Mucosa of stomach (tissue), 1 donor: ENCODE measurements at regions not wholly inside any gene's neighbourhood (a gene's known extent, or its start where the extent isn't known, plus 50 kb on each side); places are given as distances from the start of the nearest gene placed in this dataset.
"Not testable (repeated sequence)": the region's sequence is repeated elsewhere in the genome, so short reads cannot be mapped to it uniquely, and the experiment has no call there.

Experiments used
- H3K27me3 ChIP-seq: one replicate; pipeline ENCODE4 v1.7.0; 2013; ENCODE audit warnings: mild to moderate bottlenecking, low read length; ENCODE audit not compliant: control insufficient read depth, insufficient read depth
- H3K36me3 ChIP-seq: one replicate; pipeline ENCODE4 v1.7.0; 2013; ENCODE audit warnings: low read length; ENCODE audit not compliant: control insufficient read depth, insufficient read depth
- H3K4me1 ChIP-seq: one replicate; pipeline ENCODE4 v1.7.0; 2013; ENCODE audit warnings: mild to moderate bottlenecking, low read length; ENCODE audit not compliant: control insufficient read depth, insufficient read depth
- H3K4me3 ChIP-seq: one replicate; pipeline ENCODE4 v1.7.0; 2013; ENCODE audit warnings: low read length
- H3K9ac ChIP-seq: one replicate; pipeline ENCODE4 v1.7.0; 2013; ENCODE audit warnings: mild to moderate bottlenecking, low read length, moderate library complexity
- H3K9me3 ChIP-seq: one replicate; pipeline ENCODE4 v1.7.0; 2013; ENCODE audit warnings: mild to moderate bottlenecking, low read length, moderate library complexity; ENCODE audit not compliant: control insufficient read depth
- donor health status: Pancreatic carcinoma.

DNA sequence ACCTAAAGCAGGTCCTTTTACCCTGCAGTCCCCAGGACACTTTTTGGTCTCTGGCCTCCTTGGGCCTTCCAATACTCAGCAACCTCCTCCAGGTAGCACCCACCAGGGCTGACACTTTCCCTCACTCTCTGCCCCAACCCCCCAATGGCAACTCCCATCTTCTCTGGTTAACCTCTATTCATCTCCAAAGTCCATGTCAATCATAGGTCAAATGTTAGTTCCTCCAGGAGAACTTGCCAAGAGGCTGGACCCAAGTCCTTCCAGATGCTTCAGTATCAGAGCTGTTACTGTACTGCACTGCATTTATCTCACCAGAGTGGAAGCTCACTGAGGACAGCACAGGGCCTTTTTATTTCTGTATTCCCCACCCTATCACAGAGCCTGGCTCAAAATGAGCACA is 295.0 kb upstream of the KLF14 start:
- Histone ChIP-seq H3K36me3 (no peaks in the 10 kb centered on the region), H3K9ac (no peak overlapping the region), H3K9me3 (no peaks in the 10 kb centered on the region), H3K27me3 (no peaks in the 10 kb centered on the region), H3K4me1 (no peaks in the 10 kb centered on the region), H3K4me3 (no peak overlapping the region)

DNA sequence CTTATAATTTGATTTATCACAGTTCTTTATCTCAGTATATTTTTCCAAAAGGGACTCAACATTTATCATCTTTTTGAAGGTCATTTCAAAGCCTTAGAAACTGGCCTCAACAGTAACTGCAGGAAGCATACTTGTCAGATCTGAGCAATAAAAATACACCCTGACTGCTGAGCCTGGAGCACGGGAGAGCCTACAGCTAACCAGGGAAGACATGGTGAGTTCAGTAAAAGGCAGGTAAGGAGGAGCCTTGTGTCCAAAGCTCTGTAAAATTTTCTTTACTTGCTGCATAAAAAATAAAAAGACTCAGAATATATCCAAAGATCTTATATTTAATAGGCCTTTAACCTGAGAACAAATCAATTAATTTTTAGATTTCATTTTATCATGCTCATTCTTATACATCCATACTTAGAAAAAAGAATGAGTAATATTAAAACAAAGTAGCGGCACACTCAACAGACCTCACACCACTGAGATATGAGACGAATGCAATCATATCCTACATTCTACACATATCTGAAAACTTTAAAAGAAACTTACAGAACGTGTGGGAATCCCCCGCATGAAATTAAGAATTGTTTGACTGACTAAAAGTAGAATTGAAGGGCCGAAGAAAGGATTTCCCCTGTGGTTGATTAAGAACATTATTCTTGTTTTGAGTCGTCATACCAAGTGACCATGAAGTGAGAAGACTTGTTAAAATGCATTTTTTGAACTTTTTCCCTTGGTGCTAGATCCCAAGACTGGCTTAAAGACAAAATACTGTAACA is 296.4 kb upstream of the MKLN1 start:
- Histone ChIP-seq H3K4me1 (no peaks in the 10 kb centered on the region), H3K9me3 (no peaks in the 10 kb centered on the region), H3K27me3 (no peaks in the 10 kb centered on the region), H3K4me3 (no peak overlapping the region), H3K9ac (no peak overlapping the region), H3K36me3 (no peaks in the 10 kb centered on the region)

DNA sequence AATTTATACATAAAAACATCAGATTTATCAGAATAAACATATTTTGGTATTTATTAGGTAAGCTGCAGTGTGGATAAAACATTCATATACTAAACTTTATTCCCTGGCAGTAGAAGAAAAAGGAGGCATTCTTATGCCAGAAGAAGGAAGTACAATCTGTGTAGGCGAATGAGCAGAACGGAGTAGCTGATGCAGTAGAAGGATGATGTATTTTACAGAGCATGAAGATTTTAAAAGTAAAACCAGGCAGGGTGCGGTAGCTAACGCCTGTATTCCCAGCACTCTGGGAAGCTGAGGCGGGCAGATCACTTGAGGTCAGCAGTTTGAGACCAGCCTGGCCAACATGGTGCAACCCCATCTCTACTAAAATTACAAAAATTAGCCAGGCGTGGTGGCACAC is 294.9 kb upstream of the MKLN1 start:
- H3K4me3 ChIP-seq = no peak overlapping the region
- H3K36me3 ChIP-seq = no peaks in the 10 kb centered on the region
- no peaks in the 10 kb centered on the region for H3K9me3 ChIP-seq
- no peaks in the 10 kb centered on the region for H3K27me3 ChIP-seq
- H3K4me1 ChIP-seq = no peaks in the 10 kb centered on the region
- H3K9ac ChIP-seq = no peak overlapping the region

- Histone ChIP-seq H3K9me3 (no peaks in the 10 kb centered on the region), H3K9ac (no peak overlapping the region), H3K4me1 (no peaks in the 10 kb centered on the region), H3K36me3 (no peaks in the 10 kb centered on the region), H3K4me3 (no peak overlapping the region), H3K27me3 (no peaks in the 10 kb centered on the region)
Measured at GRCh38 chr7:131034166-131034881, 293.4 kb upstream of the MKLN1 start.

DNA sequence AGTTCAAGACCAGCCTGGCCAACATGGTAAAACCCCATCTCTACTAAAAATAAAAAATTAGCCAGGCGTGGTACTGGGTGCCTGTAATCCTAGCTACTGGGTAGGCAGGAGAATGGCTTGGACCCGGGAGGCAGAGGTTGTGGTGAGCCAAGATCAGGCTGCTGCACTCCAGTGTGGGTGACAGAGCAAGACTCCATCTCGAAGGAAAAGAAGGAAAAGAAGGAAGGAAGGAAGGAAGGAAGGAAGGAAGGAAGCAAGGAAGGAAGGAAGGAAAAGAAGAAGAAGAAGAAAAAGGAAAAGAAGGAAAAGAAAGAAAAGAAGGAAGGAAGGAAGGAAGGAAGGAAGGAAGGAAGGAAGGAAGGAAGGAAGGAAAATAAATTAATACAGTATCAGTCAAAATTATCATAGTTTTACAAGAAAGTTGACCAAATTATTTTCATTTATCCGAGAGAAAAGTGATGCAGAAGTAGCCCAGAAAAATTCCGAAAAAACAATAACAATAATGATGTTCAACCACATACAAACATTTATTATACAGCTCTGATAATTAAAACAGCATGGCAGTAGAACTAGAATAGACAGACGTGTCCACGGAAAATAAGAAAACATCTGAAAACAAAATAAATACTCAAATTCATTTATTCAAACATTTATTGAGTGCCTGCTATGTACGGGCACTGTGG is 292.4 kb upstream of the MKLN1 start:
- Histone ChIP-seq H3K9ac (no peak overlapping the region), H3K4me3 (no peak overlapping the region), H3K9me3 (no peaks in the 10 kb centered on the region), H3K36me3 (no peaks in the 10 kb centered on the region), H3K27me3 (no peaks in the 10 kb centered on the region), H3K4me1 (peaks cover 4% of the 10 kb centered on the region)

DNA sequence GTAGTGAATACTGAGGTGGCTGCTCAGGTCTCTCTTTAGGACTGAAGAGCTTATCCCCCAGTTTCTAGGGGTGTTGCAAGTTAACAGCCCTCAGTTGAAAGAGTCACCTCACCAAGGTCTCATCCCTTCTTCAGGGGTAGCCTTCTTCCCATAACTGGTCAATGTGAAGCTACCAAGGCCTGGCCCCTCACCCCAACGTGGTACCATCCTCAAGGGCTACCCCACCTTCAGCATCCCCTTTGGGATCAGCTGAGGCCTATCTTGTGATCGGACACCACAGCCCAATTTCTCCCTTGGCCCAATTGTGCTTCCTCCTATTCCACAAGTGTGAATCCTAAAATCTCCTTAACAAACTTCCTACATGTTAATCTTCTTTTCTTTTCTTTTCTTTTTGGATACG is 289.5 kb upstream of the MKLN1 start:
- H3K4me1 ChIP-seq = peaks cover 4% of the 10 kb centered on the region
- H3K36me3 ChIP-seq = no peaks in the 10 kb centered on the region
- no peaks in the 10 kb centered on the region for H3K9me3 ChIP-seq
- no peak overlapping the region for H3K9ac ChIP-seq
- H3K4me3 ChIP-seq = no peak overlapping the region
- H3K27me3 ChIP-seq = no peaks in the 10 kb centered on the region

DNA sequence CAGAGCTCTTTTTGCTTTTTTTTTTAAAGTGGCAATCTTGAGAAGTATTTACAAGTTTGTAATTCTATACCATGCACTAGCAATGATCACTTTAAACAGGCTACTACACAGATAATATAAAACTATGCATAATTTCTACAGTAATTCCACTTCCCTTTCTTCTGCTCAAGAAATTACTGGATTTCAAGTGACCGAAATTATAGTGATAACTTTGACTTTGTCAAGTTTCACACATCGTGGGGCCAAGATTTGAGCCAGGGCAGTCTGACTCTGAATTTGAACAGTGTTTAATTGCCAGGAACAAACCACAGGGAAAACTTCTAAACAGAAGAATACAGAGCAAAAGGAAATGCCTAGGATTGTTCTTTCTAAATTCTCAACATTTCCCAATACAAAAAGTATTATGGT is 288.3 kb upstream of the MKLN1 start:
- Histone ChIP-seq H3K4me1 (peaks cover 4% of the 10 kb centered on the region), H3K36me3 (no peaks in the 10 kb centered on the region), H3K9me3 (no peaks in the 10 kb centered on the region), H3K4me3 (no peak overlapping the region), H3K27me3 (no peaks in the 10 kb centered on the region), H3K9ac (no peak overlapping the region)

DNA sequence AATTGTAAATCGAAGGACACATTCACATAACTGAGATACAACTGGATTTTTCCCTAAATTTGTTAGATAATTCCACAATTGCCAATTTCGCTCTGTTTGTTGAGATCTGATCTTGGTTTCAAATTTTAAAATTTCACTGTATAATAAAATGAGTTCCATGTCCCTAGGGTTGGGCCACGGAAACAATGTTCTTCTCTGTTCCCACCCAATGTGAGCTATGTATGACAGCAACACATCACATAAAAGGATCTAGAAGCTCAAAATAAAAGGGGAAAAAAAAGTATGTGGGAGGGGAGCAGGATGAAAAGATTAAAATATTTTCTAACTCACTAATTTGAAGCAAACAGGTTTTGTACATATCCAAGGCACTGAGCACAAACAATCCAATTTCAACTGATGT is 287.8 kb upstream of the MKLN1 start:
- H3K9ac ChIP-seq = no peak overlapping the region
- peaks cover 4% of the 10 kb centered on the region for H3K4me1 ChIP-seq

DNA sequence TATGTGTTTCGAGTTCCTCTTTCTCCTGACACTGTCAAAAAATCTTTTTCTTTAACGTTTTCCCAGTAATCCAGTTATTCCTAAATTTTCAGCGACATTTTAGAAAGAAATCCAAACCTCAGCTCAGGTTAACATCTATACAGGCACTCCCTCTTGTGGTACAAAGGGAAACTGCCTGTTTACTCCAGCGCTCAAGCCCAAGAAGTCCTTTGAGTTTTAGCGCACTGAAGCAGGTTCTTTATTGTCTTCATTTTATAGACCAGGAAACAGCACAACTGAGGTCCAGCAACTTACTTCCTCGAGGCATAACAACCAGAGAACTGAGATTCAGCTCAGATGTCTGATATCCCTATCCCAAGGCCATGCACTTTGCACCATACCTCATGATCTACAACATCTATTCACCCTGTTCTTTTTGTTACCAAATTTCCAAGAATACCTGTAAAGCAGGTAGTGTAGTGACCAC is 287.2 kb upstream of the MKLN1 start:
- Histone ChIP-seq H3K9ac (no peak overlapping the region), H3K27me3 (no peaks in the 10 kb centered on the region), H3K4me1 (peaks cover 4% of the 10 kb centered on the region), H3K4me3 (no peak overlapping the region), H3K9me3 (no peaks in the 10 kb centered on the region), H3K36me3 (no peaks in the 10 kb centered on the region)

More for the DNA sequence above, 287.8 kb upstream of the MKLN1 start:
- no peaks in the 10 kb centered on the region for H3K27me3 ChIP-seq
- no peak overlapping the region for H3K4me3 ChIP-seq
- no peaks in the 10 kb centered on the region for H3K9me3 ChIP-seq
- no peaks in the 10 kb centered on the region for H3K36me3 ChIP-seq

GRCh38 chr7:131041012-131041695 is 286.5 kb upstream of the MKLN1 start:
- H3K9me3 ChIP-seq, H3K4me3 ChIP-seq, H3K27me3 ChIP-seq, H3K36me3 ChIP-seq, H3K4me1 ChIP-seq, H3K9ac ChIP-seq: not testable (repeated sequence)

DNA sequence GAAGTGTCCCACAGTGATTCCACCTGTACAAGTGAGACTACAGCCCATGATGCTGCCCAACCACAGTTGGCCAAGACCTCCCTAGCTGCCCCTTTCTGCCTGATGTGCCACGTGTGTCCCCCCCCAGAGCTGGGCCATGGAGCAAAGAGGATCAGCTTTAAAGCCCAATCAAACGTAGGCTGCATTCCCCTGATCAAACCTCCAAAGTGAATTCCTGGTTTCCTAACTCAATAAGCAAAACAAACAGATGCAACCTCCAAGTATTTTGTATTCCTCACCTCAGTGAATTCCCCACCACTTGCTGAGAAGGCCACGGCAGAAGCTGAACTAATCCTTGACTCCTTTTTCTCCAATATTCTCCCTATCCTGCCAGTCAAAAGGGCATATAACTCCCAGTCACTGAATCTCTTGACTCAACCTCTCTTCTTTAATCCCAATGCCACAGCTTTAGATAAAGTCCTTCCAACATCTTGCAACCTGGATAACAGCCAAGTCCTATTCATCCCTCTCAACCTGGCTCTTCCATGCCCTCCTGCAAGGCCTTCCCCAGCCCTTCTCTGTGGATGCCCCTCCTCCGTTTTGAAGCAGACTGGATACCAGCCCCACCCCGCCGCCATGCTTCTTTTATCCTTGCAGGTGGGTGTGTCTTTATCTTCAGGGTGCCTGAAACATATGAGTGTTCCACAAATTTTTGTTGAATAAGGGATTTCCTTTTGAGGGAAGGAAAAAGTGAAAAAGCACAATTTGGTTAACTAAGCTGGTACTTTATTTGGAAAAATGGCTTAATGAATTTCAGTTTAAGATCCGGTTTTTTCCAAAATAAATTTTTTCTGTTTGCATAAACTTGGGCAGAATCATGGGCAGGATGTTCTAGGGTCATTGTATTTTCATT is 285.2 kb upstream of the MKLN1 start:
- Histone ChIP-seq H3K9me3 (no peaks in the 10 kb centered on the region), H3K27me3 (no peaks in the 10 kb centered on the region), H3K4me1 (peaks cover 4% of the 10 kb centered on the region), H3K4me3 (no peak overlapping the region), H3K9ac (no peak overlapping the region), H3K36me3 (no peaks in the 10 kb centered on the region)
